NOMO-1 treated with dmso at 0.1 percent for 144 hours (cell line): ENCODE measurements at regions not wholly inside any gene's neighbourhood (a gene's known extent, or its start where the extent isn't known, plus 50 kb on each side); places are given as distances from the start of the nearest gene placed in this dataset.
"Not testable (repeated sequence)": the region's sequence is repeated elsewhere in the genome, so short reads cannot be mapped to it uniquely, and the experiment has no call there.

Source experiments
- DNase-seq: peaks from one replicate; lab custom pipeline; 2025; ENCODE audit not compliant: unreplicated experiment; lab: John Stamatoyannopoulos, UW

DNA sequence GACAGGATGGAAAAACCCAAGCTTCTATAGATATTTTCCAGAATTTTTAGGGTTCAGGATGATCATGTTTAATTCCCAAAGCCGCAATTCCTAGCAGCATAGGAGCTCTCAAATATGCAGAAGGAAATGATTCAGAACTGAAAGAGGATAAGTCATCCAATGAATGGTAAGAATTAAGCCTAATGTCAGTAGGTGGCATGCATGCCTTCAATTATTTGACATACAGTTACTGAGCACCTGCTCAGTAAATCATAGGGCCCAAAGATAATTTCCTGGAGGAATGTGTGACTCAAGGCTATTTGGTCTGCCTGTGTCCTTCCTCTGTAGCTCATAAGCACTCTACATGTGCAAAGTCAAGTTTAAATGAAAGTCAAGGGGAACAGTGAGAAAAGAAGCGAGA is 116.8 kb upstream of the SLC38A4 start:
- no peak for DNase-seq

DNA sequence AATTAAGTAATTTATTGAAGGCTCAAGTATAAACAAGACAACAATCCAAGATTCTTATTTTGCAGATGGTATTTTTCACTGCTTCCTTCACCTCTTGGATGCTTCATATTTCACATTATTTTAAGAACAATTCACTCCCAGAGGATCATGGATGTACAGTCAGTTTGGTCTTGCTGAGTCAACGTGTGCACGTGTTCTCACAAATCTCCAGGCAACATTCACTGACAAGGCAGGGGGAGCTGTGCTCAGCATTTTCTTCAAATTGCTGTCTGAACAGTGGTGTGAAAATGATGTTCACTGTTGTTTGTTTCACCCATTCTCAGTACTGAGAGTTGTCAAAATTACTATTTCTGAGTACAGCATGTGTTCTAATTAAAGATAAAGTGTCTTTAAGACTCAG is 118.3 kb upstream of the SLC38A4 start:
- DNase-seq = no peak

DNA sequence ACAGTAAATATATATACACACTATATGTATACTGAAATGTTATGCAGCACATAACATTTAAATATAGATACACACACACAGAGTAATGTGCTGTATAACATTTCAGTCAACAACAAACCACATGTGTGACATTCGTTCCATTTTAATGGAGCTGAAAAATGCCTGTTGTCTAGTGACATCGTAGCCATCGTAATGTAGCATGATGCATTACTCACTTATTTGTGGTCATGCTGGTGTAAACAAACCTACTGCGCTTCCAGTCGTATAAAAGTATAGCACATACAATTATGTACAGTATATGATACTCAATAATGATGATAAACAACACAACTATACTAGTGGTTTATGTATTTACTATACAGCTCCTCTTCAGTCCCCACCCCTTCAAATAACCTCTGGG is 119.0 kb upstream of the SLC38A4 start:
- no peak for DNase-seq

DNA sequence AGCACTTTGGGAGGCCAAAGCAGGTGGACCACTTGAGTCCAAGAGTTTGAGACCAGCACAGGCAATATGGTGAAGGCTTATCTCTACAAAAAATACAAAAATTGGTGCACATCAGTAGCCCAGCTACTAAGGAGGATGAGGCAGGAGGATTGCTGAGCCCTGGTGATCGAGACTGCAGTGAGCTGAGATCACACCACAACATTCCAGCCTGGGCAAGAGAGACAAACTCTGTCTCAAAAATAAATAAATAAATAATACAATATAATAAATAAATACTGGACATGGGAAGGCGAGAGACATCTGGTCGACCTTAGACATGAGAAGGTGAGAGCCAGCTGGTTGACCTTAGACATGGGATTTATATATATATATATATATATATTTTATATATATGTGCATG is 119.8 kb upstream of the SLC38A4 start:
- DNase-seq = no peak

DNA sequence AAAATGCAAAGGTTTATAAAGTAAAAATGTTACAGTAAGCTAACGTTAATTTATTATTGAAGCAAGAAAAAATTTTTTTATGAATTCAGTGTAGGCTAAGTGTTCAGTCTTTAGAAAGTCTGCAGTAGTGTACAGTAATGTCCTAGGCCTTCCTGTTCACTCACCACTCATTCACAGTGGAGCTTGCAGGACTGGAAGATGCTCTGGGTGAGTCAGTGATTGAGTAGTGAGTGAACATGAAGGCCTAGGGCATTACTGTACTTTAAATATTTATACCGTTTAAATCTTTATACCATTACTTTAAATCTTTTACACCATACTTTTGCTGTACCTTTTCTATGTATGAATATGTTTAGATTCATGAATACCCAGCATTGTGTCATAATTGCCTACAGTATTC is 120.3 kb upstream of the SLC38A4 start:
- no peak for DNase-seq

DNA sequence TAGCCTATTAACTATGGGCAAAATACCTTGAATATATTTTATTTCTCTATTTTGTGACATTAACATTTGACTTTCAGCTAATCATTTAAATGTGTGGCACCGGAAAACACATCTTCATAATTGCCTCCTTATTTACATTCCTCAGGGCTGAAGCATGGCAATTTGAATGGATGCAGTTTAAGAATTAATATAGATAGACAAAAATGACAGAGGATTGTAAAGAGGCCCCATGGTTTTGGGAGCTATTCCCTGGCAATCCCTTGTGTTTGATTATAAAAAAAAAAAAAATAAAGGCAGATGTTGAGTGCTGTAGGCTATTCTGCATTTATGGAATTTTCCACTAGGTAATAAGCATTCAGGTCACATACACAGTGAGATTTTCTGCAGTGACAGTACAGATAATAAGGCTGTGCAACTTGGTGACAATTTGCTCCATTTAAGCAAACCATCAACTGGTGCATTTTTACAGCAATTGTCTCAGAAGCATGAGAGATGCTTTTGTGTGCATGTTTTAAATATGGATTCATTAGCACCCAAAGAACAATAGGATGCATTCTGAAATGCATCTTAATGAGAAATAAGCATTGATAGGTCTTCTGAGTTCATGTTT is 123.2 kb upstream of the SLC38A4 start:
- DNase-seq = no peak

DNA sequence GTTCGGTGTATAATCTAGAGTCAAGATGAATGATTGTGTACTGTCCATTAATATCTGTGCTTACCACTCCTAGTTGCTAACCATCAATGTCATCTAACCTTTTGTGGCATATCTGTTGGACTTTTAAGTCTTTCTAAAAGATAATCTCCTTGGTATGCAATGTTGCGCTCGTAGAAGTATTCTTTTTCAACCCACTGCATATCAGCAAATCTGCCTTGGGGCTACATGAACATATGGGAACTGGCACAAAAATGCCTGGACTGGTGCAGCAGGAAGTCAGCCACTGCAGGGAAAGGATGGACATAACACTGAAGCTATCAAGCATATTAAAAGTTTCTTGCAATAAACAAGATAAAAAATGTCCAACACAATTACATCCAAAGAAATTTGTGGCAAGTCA is 124.3 kb upstream of the SLC38A4 start:
- DNase-seq = no peak

DNA sequence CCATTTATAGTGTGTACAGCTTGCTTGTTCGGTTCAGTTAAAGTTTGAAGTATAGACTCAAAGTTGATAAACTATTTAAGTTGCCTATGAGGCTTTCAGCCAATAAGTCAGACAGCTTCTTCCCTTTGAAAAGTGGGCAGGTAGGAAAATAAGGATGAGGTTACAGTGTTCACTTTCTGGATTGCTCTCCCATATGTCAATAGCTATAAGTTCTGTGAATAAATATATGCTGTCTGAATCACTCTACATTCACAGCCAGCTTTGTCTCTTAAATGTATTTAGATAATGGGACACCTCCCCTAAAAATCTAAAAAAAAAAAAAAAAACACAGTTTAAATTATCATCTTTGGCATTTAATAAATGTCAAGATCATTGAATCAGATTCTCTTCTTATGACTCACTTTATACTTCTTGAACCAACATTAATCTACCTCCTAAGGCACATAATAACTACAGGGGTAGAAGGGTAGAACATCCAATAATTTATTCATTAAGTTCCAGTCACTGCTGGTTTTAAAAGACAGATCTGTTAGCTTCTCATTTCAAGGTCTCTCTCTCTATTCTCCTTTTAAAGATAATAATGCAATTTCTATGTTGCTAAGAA is 126.4 kb upstream of the PCED1B start:
- DNase-seq = no peak

DNA sequence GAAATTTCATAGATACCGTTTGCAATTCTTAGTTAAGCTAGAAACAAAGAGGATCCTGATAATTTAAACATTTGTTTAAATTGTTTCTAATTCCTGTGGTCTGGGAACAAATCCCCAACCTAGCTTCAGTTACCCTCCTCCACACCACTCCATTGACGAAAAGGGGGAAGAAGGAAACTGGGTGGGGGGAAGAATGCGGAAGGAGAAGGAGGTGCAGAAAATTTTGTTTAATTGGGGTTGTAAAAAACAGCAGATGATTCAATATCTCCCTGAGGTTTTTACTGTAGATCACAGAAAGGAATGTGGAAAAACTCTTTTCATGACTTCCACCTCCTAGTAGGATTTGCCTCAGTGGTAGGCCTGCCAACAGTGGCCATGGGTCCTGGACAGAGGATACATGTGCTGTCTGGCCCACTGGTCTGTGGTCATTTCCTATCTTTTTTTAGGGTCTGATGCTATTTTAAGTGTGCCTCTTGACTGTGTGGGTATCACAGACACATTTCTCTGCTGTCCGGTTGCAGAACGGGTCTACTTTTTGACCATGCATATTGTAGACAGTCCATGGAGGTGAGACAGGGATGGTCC is 122.9 kb upstream of the PCED1B start:
- DNase-seq = peak; percentile 56

DNA sequence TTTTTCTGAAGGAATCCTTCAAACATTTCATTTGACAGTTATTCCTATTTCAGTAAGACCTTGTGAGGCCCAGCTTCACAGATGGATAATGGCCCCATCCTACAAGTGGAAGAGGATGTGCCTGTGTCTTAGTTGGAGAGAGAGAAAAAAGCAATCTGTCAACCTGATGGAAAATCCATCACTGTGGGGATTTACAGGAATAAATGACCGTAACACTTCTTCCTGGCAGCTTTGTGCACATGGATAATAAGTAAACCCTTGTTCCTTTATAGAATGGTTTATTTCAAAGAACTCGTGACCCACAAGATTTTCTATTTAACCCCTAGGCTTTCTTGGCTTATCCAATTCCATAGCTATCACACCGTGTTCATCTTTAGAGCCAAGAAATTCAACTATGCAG is 121.4 kb upstream of the PCED1B start:
- DNase-seq = no peak

DNA sequence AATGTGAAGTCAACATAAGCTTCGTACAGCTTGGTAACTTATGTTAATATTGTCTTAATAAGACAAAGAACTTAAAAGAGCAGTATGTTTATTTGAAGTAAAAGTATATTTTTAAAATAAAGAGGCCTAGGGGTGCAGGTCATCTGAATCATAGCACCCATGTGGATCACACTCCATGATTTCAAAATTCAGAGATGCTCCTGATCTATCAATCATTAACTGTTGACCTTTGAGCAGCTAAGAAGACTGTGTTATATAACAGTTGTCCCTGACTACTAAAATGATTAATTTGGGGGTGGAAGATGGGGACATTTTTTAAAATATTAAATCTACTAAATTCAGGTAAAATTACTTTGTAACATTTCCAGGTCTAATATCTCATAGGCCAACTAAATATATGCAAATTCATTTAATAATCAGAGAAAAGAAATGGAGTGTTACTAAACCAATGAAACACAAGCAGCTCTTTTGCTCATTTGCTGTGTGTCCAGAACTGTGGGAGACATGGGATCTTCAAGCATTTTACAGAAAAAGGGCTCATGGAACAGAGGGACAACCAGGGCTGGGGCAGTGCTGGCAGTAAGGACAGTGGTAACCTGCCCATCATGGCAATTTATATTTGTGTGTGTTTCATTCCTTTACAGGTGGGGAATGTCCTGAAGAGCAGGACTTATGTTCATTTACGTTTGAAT is 120.7 kb upstream of the PCED1B start:
- DNase-seq = no peak

DNA sequence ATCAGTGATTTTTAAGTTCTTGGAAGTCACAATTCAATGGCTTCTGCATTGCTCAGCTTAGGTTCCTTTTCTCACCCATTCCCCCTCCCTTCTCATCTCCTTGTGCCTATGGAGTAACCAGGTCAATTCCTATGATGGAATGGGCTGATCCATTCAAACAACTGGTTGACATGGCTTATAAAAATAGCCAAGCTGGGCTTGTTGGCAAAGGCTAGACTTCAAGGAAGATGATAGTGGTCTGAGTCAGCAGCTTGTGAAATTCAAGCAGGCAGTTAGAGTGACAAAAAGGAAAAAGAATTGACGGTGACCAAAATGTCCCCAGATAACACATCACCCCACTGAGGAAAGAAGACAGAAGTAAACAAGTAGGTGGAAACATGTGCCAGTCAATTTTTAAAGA is 119.9 kb upstream of the PCED1B start:
- DNase-seq = peak; percentile 5

DNA sequence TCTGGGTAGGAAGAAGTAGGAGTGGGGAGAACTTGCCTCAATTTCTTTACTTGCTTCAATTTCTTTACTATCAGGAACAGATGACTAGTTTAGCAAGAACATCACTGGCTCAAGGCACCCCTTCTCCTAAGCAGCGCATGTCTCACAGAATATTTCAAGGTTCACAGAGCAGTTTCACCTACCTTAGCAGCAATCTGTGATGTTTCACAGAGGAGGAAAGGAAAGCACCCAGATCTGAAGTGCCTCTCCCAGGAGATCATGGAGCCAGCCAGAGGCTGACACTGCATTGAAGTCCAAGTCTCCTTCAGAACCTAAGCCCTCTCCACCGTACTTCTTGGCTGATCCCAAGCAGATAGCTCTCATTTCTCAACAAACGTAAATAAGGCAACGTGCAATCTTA is 118.7 kb upstream of the PCED1B start:
- no peak for DNase-seq

DNA sequence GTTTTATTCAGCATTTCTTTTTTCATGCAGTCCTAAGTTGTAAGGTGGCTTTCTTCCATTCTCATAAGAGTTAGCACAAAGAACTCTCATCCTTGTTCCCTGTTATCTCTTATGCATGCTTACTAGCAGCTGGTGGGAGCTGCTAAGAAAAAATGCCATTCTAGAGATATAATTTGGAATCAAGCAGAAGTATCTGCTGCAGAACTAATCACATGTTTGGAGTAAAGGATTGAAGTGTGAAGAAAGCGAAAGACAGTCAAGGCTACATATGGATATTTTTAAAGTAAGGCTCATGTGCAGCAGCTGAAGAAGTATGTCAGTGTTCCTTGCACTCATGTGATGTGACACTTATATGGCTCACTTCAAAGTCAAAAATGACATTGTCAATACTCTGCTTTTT is 116.2 kb upstream of the PCED1B start:
- no peak for DNase-seq

DNA sequence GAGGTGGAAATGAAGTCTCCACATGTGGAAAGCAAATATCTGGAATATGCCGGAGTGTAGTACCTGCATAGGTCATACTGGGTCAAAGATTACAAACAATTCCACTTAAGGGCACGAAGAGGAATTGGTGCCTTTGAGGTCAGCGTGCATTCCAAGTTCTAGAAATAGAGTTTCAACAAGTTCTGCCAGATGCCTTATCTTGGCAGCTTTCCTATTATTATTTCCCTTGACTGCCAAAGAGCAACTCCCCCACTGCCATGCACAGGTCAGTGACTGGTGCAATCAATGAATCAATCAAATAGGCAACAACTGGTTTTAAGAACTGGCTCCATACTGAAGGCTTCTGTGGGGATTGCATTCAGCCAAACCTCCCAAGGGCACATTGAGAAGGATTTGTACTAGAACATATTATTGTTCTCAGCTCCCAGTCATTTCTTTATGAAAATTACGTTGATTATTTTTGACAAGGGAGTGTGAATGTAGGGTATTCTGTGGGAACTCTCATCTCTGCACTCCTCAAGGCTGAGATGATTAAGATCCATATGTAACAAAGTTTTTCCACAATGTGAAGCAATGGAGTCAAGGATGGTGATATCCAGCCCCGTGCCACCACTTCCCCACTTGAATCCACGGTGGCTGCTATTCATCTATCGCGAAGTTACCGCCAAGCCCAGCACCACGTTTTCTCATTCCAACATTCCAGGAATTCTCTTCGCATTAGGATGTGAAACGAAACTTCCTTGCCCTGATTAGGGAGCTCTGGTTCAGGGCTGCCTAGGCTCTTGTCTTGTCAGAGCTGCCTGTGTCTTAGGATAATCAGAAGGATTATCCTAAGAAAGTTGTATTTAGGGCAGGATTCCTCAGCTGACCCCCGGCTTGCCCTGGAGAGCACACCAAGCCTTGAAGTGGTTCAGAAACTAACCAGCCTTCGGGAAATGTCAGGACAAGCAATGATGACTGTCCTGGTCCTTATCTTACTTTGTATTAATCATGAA is 115.1 kb upstream of the PCED1B start:
- no peak for DNase-seq

DNA sequence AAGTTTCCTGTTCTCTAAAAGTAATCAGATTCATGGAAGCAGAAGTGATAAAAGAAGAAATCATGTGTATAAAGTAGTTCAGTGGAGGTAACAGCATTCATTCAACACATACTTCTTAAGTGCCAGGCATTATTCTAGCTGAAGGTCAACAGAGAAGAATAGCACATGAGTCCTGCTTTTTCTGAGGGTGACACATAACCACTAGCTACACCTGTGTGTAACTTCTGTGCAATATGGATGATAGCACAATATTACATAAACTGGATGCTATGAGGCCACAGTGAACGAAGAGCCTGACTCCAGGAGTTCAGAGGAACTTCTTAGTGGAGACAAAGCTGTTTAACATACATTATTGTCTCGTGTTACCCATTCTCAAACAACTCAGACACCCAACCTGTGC is 114.3 kb upstream of the PCED1B start:
- DNase-seq = no peak

DNA sequence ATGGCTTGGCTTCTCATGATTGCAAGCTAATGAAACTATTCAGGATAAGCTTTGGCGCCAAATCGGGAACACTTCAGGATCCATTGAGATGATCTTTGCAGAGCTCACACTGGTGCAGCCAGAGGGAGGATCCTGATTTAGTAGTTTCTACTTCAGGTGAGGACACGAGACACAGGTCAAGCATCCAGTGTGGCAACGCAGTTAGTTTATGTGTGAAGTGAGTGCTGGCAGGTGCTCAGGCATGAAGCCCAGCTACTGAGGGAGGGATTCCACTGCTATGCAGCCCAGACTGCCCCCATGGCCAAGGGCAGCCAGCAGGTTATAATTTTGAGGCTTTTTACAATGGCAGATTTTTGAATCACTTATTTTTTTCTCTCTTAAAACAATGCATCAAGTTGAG is 113.5 kb upstream of the PCED1B start:
- no peak for DNase-seq

DNA sequence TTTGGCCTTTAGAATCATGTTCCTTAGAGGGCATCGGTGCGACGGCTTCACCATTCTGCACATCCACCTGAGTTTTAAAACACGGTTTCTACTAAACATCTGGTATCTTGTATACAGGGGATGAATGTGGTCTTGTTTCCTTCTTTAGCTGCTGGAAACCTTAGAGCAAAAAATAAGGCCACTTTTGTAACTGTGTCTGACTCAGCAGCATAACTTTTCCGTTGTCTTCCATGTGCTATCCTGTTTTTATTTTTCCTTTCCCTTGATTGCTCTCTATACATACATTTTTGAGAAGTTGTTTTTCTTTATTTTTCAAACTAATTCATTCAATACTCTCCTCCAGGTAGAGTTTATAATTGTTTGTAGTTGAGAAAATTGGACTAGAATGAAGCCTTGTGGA is 108.8 kb upstream of the PCED1B start:
- no peak for DNase-seq

DNA sequence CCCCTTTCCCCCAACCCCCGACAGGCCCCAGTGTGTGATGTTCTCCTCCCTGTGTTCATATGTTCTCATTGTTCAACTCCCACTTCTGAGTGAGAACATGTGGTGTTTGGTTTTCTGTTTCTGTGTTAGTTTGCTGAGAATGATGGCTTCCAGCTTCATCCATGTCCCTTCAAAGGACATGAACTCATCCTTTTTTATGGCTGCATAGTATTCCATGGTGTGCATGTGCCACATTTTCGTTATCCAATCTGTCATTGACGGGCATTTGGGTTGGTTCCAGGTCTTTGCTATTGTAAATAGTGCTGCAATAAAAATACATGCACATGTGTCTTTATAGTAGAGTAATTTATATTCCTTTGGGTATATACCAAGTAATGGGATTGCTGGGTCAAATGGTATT is 105.5 kb upstream of the PCED1B start:
- DNase-seq = not testable (repeated sequence)

DNA sequence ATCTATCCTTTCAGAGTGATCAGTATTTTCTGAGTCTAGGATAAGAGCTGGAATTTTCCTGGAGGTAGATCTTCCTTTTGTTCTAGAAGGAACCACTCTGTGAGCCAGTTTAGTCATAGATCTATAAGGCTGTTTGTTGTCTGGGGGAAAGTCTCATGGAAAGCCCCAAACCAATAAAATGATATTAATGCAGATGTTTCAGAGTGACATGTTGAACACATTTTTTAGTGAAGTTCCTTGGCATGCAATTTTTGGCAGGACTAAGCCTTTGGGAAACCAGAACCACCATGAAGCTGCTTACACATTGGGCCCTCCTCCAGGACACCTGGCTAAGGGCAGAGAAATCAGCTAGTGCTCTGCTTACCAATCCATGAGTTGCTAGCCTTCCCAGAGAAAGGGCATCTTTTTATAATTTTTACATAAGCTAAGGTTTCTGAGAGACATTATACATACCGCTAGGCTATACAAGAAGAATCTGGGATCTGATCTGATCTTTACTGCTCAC is 101.5 kb upstream of the PCED1B start:
- DNase-seq = no peak

DNA sequence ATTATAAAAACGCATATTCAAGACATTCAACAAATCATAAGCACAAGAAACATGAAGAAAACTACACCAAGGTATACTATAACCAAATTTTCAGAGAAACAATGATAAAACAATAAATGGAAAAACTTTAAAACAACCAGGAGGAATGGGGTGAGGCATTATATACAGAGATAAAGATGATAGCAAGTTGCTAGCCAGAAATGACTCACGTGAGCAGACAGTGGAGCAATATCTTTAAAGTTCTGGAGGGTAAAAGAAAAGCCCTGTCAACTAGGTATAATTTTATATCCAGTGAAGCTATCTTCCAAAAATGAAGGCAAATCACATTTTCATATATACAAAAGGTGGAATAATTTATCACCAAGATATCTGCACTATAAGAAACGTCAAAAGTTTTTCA is 97.8 kb upstream of the PCED1B start:
- DNase-seq = no peak
